EH (cell line): ENCODE measurements at regions not wholly inside any gene's neighbourhood (a gene's known extent, or its start where the extent isn't known, plus 50 kb on each side); places are given as distances from the start of the nearest gene placed in this dataset.
A peak's percentile ranks its signal among the peaks of the same experiment; 100 is the strongest.

Source experiments
- DNase-seq: peaks from one replicate; pipeline ENCODE4 v3.0.0-alpha.2; 2015; ENCODE audit warnings: low read depth

DNA sequence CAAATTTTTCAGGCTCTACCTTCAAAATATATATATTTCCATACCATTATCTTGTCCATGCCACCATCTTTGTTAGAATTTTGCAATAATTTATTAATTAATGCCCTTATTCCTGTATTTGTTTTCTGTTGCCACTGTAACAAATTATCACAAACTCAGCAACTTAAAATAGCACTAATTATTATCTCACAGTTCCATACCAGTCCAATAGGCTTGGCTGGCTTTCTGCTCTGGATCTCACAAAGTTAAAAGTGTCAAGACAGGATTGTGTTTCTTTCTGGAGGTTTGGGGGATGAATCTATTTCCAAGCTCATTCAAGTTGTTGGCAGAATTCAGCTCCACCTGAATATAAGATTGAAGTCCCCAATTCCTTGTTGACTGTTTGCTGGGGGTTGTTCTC is 58.6 kb upstream of the SLC38A4 start:
- DNase-seq: no peak

GRCh38 chr12:46886541-46887041 is 60.8 kb upstream of the SLC38A4 start:
- peak; percentile 87 for DNase-seq

GRCh38 chr12:46887870-46888269 is 62.1 kb upstream of the SLC38A4 start:
- peak; percentile 27 for DNase-seq

GRCh38 chr12:46888568-46888967 is 62.8 kb upstream of the SLC38A4 start:
- DNase-seq: no peak

- peak; percentile 80 for DNase-seq
These were observed 65.5 kb upstream of the SLC38A4 start for GRCh38 chr12:46891306-46891705.

DNA sequence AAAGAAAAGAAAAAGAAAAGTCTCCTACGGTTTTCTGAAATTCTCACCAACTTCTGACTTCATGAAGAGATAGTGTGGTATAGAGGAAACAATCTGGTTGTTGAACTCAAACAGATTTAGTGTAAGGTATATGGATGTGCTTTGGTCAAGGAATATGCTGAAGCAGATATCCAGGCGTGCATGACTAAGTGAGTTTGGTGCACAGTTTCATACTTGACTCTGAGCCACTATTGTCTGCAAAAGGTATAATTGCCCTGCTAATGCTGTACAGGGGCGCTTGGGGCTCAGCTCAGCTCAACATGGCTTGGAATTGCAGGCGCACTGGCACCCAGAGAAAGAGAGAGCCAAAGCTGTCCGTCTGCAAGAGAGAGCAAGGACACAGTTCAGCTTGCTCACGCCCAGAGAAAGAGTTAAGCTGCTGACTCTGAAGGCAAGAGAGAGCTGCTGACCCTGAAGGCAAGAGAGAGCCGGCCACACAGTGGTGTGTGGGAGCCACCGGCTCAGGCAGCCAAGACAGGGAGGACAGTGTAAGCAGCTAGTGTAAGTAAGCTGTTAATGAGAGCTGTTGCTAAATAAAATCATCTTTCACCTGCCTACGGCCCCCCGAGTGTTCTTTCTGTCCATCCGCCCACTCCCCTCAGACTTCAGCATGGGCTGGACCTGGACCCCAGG is 66.4 kb upstream of the SLC38A4 start:
- DNase-seq: no peak

DNA sequence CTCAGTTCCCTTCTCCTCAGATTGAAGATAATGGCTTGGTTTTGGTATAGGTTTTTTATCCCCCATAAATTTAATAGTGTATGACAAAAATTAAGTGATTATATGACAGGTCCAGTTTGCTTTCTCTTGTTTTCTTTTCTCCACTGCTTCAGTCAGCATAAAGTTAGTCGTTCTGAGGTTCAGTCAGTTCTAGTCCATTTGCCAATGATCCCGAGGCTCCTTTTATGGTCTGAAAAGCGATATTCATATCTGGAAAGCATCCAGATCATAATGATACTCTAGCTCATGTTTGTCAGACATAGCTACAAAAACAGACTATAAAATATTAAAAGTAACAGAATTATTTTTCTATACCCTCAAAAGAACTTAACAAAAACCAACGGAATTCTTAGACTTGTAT is 67.1 kb upstream of the SLC38A4 start:
- DNase-seq: no peak

DNA sequence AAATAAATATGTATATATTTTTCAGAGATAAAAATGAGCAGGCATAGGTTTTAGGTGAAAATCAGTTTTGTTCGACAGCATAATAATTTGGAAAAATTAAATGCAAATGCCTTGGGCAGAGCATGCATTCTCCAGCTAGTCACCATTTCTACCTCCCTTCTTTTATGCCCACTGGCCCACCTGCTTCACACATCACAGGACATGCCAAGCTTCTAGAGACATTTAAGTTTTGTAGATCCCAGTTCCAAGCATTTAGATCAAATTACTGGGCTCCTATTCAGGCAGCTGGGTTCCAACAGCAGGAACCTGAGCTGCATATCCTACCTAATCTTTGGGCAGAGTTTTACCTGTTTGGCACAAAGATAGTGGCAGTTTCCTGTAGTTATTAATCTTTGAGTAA is 67.6 kb upstream of the SLC38A4 start:
- no peak for DNase-seq

- no peak for DNase-seq
These were observed 69.9 kb upstream of the SLC38A4 start for GRCh38 chr12:46895726-46896125.

DNA sequence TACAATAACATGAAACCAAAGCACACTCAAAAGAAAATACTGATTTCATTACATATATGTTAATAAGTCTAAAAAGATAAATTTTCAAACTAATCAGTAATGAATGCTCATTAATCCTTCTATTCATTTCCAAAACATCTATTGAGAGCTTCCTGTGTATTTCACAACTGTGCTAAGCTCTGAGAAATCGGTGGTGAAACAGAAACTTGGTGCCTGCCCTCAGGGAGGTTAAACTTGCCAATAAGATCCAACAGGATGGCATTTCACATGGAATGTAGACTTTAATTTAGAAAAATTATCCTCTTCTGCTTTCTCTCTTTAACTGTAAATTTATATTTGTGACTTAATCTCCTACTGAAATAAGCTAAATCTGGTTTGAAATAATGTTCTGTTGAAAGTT is 70.9 kb upstream of the SLC38A4 start:
- DNase-seq: no peak

DNA sequence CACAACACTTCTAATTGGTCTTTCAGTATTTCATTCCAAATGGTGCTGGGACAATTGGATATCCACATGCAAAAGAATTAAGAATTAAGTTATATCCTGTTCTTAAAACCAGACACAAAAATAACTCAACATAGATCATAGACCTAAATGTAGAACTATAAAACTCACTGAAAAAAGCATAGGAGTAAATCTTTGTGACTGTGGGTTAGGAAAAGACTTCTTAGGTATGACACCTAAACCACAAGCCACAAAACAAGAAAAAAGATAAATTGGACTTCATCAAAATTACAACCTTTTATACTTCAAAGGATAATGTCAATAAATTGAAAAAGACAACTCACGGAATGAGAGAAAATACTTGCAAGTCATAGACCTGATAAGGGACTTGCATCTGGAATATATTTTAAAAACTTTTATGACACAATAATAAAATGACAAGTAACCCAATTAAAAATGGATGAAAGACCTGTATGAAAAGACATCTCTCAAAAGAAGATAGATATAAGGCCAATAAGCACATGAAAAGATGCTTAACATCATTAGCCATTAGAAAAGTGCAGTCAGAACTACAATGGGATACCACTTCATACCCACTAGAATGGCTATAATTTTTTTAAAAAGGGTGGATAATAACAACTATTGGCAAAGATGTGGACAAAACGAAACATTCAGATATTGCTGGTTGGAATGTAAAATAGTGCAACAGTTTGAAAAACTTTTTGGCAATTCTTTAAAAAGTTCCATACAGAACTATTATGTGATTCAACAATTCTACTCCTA is 72.5 kb upstream of the SLC38A4 start:
- no peak for DNase-seq

GRCh38 chr12:46898989-46899388 is 73.2 kb upstream of the SLC38A4 start:
- DNase-seq: no peak

DNA sequence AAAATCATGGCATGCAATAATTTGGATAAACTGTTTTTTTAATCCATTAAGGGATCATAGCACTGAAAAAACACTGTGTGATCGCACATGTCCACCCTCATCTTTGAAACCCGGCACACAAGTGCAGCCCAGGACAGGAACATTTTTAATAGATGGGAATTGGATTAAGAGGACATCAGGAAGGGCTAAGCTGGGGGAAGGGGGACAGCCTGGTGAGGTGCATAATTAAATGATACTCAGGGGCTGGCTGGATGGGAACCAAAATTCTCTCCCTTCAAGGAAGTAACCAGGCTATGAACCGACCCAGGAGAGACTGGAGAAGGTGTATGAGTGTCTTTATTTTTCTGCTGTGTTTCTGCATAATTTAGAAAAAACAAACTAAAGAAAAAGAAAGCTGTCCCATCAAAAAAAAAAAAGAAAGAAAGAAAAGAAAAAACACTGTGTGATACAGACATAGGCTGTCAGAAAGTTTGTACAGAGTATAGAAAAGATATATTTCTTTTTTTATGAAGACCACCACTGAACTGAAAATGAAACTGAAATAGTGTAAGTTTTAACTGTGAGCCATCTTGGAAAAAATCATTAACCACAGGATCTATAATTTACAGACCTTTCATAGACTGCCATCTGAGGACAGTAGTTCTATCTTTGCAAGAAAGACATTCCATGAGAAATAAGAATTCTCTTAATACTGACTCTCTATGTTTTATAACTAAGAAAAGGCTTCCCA is 75.1 kb upstream of the SLC38A4 start:
- DNase-seq: no peak

DNA sequence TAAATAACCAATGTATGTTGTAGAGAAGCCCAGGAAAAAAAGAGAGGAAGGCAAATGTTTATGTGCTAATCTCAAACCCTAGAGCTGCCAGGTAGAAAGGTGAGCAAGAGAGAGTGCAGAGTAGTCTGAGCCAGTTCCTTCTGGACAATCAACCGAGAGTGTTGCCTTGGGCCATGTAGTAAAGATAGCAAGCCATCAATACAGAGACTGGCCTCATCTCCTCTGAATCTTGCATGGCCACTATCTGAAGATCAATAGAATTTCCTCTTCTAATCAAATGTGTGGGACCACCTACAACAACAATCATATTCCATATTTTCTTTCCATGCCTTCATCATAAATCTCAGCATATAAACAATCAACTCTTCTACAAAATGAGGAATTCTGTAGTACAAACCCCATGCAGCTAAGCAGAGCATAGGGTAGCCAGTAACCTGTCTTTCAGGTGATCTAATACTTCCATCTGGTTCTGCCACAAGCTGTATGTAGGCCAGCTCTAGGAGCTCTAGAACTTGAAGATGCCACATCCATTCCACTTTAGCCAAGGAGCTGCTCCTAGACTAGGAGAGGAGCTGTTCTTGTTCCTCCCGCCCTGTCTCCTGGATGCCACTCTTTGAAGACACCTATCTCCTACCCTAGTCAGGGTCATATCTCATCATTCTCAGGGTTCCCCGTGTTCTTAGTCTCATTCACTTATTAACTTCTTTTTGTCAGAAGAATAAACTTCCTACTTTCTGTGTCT is 75.8 kb upstream of the SLC38A4 start:
- DNase-seq: no peak

- DNase-seq: no peak
These were observed 77.3 kb upstream of the SLC38A4 start for GRCh38 chr12:46903058-46903457.

DNA sequence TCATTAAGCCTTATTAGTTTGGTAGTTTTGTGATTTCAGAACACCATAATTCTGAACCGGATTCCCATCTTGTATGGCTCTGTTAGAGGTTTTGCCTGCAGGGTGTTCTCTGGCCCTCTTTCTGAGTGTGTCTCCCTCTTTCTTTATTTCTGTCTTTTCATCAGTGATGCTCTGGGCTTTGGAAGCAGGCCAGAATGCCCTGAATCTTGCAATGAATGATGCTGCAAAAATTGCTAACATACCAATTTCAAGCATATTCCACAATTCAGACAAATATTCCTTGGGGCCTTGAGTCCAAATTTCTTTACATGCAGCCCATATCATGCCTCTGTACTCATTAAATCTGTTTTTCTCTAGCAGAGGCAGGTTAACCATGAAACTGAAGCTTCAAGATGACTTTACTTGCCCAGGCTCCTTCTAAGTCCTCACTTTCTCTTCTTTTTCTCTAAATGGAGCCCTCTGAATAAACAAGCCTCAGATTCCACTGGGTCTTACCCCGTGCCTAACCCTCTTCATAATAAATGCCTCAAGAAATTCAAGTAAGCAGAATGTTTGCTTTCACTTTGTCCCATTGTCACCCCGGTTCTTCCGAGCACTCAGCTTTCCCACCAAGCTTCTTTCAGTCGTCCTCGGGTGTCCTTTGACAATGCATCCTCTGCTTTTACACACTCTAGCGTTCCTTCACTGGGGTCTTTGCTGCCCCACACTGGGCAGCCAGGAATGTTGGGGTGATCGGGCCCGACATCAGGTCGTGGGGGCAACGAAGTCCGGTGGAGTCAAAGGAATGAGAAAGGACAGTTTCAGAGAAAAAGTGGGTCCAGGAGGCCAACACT is 78.8 kb upstream of the SLC38A4 start:
- peak; percentile 81 for DNase-seq

GRCh38 chr12:46905239-46905627 is 79.4 kb upstream of the SLC38A4 start:
- peak; percentile 90 for DNase-seq

DNA sequence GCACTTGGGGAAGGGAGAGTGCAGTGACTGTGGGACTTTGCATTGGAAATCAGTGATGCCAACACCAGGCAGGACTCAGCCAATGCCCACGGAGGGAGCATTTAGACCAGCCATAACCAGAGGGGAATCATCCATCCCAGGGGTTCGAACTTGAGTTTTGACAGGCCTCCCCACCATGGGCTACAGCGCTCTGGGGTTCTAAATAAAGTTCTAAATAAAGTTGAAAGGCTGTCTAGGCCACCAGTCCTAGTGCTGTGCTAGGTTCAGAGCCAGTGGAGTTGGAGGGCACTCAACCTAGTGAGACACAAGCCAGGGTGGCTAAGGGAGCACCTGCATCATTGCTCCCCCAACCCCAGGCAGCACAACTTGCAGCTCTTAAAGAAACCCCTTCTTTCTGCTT is 82.0 kb upstream of the SLC38A4 start:
- DNase-seq: no peak

- peak; percentile 78 for DNase-seq
These were observed 82.6 kb upstream of the SLC38A4 start for GRCh38 chr12:46908236-46908935.

GRCh38 chr12:46908936-46909635 is 83.3 kb upstream of the SLC38A4 start:
- DNase-seq: no peak
